AG08395 (cell line): ENCODE measurements at regions not wholly inside any gene's neighbourhood (a gene's known extent, or its start where the extent isn't known, plus 50 kb on each side); places are given as distances from the start of the nearest gene placed in this dataset.

Experiments used
- DNase-seq: peaks from one replicate; pipeline ENCODE4 v3.0.0; 2012; ENCODE audit warnings: mixed read lengths, low spot score

- no peak for DNase-seq
Observed at GRCh38 chr1:218582646-218583045, 237.5 kb downstream of the TGFB2 start.

- DNase-seq, result no peak
Observed at GRCh38 chr1:218584418-218585155, 239.5 kb downstream of the TGFB2 start.

- DNase-seq, result no peak
Observed at GRCh38 chr1:218585511-218586184, 240.5 kb downstream of the TGFB2 start.

- no peak for DNase-seq
Observed at GRCh38 chr1:218587900-218588299, 242.8 kb downstream of the TGFB2 start.

- no peak for DNase-seq
Observed at GRCh38 chr1:218588540-218589172, 243.5 kb downstream of the TGFB2 start.

GRCh38 chr1:218589487-218589886 lies 244.4 kb downstream of the TGFB2 start:
- DNase-seq, result no peak

GRCh38 chr1:218591966-218592365 lies 246.8 kb downstream of the TGFB2 start:
- no peak for DNase-seq

GRCh38 chr1:218592688-218593087 lies 247.6 kb downstream of the TGFB2 start:
- no peak for DNase-seq

GRCh38 chr1:218600968-218601367 lies 255.8 kb downstream of the TGFB2 start:
- DNase-seq, result no peak

- no peak for DNase-seq
Observed at GRCh38 chr1:218604217-218604616, 259.1 kb downstream of the TGFB2 start.

- DNase-seq, result no peak
Observed at GRCh38 chr1:218611916-218612585, 266.9 kb downstream of the TGFB2 start.

GRCh38 chr1:218613105-218613504 lies 268.0 kb downstream of the TGFB2 start:
- DNase-seq, result no peak

GRCh38 chr1:218614031-218614430 lies 268.9 kb downstream of the TGFB2 start:
- no peak for DNase-seq

GRCh38 chr1:218616681-218617080 lies 271.5 kb downstream of the TGFB2 start:
- no peak for DNase-seq

GRCh38 chr1:218617986-218618385 lies 272.9 kb downstream of the TGFB2 start:
- no peak for DNase-seq

GRCh38 chr1:218620956-218621355 lies 275.8 kb downstream of the TGFB2 start:
- DNase-seq, result no peak

GRCh38 chr1:218624052-218624451 lies 278.9 kb downstream of the TGFB2 start:
- DNase-seq, result no peak

- no peak for DNase-seq
Observed at GRCh38 chr1:218625393-218625792, 280.3 kb downstream of the TGFB2 start.

- no peak for DNase-seq
Observed at GRCh38 chr1:218633238-218633988, 288.3 kb downstream of the TGFB2 start.

- no peak for DNase-seq
Observed at GRCh38 chr1:218634212-218634611, 289.1 kb downstream of the TGFB2 start.

GRCh38 chr1:218636548-218636947 lies 291.4 kb downstream of the TGFB2 start:
- no peak for DNase-seq

GRCh38 chr1:218640173-218640572 lies 295.0 kb downstream of the TGFB2 start:
- no peak for DNase-seq
